C4-2B (cell line): ENCODE measurements at regions not wholly inside any gene's neighbourhood (a gene's known extent, or its start where the extent isn't known, plus 50 kb on each side); places are given as distances from the start of the nearest gene placed in this dataset.

Experiments used
- H3K27ac ChIP-seq: fragments of 450-650 bp; 2 replicates; pipeline ENCODE4 v1.5.1; 2017
- ZFX ChIP-seq: fragments of 450-650 bp; IDR thresholded peaks from 2 replicates; pipeline ENCODE4 v1.6.1; 2017
- TF ChIP-seq, protein P1 (sequence below): fragments of 450-650 bp; conservative IDR thresholded peaks from 2 replicates; pipeline ENCODE4 v1.5.1; 2017; ENCODE audit warnings: mild to moderate bottlenecking

DNA sequence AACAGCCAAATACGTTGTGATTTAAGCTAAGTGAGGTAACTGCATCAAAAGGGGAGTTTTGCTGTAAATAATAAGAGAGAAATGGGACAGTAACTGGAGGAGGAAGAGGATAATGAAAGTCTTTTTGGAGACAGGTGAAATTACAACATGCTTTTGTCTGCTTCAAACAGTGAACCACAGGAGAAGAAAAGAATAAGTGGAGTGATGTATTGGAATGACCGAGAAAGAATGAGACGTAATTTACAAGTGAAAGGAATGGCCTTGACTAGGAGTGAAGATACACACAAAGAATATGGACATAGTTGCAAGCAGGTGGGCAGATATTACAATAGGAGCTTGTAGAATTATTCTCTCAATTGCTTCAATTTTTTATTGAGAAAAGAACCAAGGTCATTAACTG lies 550.8 kb downstream of the DIPK2A start:
- H3K27ac ChIP-seq, result no peak overlapping the region
- TF ChIP-seq, protein P1, sequence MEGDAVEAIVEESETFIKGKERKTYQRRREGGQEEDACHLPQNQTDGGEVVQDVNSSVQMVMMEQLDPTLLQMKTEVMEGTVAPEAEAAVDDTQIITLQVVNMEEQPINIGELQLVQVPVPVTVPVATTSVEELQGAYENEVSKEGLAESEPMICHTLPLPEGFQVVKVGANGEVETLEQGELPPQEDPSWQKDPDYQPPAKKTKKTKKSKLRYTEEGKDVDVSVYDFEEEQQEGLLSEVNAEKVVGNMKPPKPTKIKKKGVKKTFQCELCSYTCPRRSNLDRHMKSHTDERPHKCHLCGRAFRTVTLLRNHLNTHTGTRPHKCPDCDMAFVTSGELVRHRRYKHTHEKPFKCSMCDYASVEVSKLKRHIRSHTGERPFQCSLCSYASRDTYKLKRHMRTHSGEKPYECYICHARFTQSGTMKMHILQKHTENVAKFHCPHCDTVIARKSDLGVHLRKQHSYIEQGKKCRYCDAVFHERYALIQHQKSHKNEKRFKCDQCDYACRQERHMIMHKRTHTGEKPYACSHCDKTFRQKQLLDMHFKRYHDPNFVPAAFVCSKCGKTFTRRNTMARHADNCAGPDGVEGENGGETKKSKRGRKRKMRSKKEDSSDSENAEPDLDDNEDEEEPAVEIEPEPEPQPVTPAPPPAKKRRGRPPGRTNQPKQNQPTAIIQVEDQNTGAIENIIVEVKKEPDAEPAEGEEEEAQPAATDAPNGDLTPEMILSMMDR, result no peak
- no peak for TF ChIP-seq ZFX

- no peak overlapping the region for H3K27ac ChIP-seq
- no peak for TF ChIP-seq ZFX
- TF ChIP-seq, protein P1, result no peak
These were observed 551.8 kb downstream of the DIPK2A start for GRCh38 chr3:144523396-144523795.

GRCh38 chr3:144524531-144524930 lies 552.9 kb downstream of the DIPK2A start:
- H3K27ac ChIP-seq, result no peak overlapping the region
- TF ChIP-seq, protein P1, result no peak
- TF ChIP-seq ZFX, result no peak

DNA sequence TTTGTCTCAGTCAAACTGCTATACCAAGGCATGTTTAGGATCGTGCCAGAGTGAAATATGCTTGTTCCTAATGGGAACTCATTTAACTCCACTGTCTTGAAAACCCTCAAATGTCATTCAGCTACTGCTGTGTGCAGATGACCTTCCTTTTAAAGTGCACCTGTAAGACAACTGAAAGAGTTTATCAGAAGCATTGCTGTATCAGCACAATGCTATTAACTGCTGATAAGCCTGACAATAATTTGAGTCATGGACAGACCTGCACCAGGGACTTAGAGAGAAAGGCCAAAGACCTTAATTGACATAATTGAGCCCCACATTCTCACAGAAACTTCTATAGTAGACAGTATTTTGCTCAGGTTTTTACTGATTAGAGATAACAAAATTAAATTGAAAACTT lies 557.9 kb downstream of the DIPK2A start:
- TF ChIP-seq, protein P1, result no peak
- no peak for TF ChIP-seq ZFX
- no peak overlapping the region for H3K27ac ChIP-seq

DNA sequence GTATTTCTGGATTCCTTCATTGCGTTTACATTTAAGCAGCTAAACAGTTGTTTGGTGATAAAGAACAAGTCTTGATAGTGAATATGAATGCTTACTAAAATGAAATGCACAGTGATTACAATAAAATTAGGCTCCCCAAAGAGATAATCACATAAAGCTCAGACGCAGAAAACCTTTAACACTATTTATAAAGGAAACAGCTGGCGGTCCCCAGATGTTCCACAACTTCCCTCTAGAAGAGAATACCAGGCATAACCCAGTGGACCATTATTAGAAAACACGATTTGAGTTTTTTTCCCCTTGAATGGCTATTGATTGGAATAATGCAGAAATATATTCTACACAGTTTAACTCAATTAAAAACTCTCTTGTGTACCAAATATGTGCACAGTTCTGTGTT lies 573.2 kb downstream of the DIPK2A start:
- TF ChIP-seq ZFX, result no peak
- TF ChIP-seq, protein P1, result no peak
- no peak overlapping the region for H3K27ac ChIP-seq

DNA sequence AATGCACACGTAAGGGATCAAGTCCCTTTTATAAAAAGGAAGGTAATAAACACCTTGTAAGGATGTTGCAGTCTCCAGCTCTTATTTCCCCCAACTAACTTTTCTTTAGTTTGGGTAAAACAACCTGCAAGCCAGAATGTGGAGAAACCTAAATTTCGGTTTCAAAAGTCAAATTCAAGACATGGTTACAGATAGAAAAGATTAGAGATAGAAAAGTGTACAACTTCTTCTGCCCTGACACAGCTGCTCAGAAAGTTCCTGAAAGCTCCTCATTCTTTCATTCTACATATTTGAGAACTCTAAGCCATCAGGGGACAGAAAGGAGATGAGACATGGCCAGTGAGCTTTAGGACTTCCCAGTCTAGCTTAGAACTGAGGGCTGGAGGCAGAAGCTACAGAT lies 574.9 kb downstream of the DIPK2A start:
- TF ChIP-seq ZFX, result no peak
- TF ChIP-seq, protein P1, result no peak
- no peak overlapping the region for H3K27ac ChIP-seq

GRCh38 chr3:144548346-144548745 lies 576.7 kb downstream of the DIPK2A start:
- TF ChIP-seq, protein P1, result no peak
- no peak for TF ChIP-seq ZFX
- no peak overlapping the region for H3K27ac ChIP-seq
